ENCODE measurements at regions not wholly inside any gene's neighbourhood (a gene's known extent, or its start where the extent isn't known, plus 50 kb on each side); places are given as distances from the start of the nearest gene placed in this dataset.
"Not testable (repeated sequence)": the region's sequence is repeated elsewhere in the genome, so short reads cannot be mapped to it uniquely, and the experiment has no call there.

- DNase-seq = no peak
Measured at GRCh38 chr11:23570828-23571227, 710.6 kb upstream of the CCDC179 start.

GRCh38 chr11:23573429-23573828 lies 713.2 kb upstream of the CCDC179 start:
- no peak for DNase-seq

- DNase-seq = no peak
Measured at GRCh38 chr11:23574149-23574548, 713.9 kb upstream of the CCDC179 start.

- no peak for DNase-seq
Measured at GRCh38 chr11:23577296-23577695, 717.0 kb upstream of the CCDC179 start.

- no peak for DNase-seq
Measured at GRCh38 chr11:23585416-23586104, 725.3 kb upstream of the CCDC179 start.

GRCh38 chr11:23586173-23586572 lies 725.9 kb upstream of the CCDC179 start:
- no peak for DNase-seq

- DNase-seq = no peak
Measured at GRCh38 chr11:23590596-23591308, 730.5 kb upstream of the CCDC179 start.

- DNase-seq = no peak
Measured at GRCh38 chr11:23594755-23595154, 734.5 kb upstream of the CCDC179 start.

GRCh38 chr11:23604966-23605365 lies 744.7 kb upstream of the CCDC179 start:
- DNase-seq = no peak

GRCh38 chr11:23606191-23606590 lies 745.9 kb upstream of the CCDC179 start:
- DNase-seq = no peak

- no peak for DNase-seq
Measured at GRCh38 chr11:23611726-23612125, 751.5 kb upstream of the CCDC179 start.

- no peak for DNase-seq
Measured at GRCh38 chr11:23620617-23621016, 760.3 kb upstream of the CCDC179 start.

GRCh38 chr11:23632293-23632692 lies 772.0 kb upstream of the CCDC179 start:
- no peak for DNase-seq

- no peak for DNase-seq
Measured at GRCh38 chr11:23644443-23644842, 784.2 kb upstream of the CCDC179 start.

GRCh38 chr11:23652336-23652735 lies 792.1 kb upstream of the CCDC179 start:
- not testable (repeated sequence) for DNase-seq

GRCh38 chr11:23653071-23653675 lies 792.9 kb upstream of the CCDC179 start:
- DNase-seq = no peak

GRCh38 chr11:23668324-23668723 lies 808.0 kb upstream of the CCDC179 start:
- no peak for DNase-seq

GRCh38 chr11:23673366-23673765 lies 813.1 kb upstream of the CCDC179 start:
- no peak for DNase-seq

- DNase-seq = no peak
Measured at GRCh38 chr11:23674866-23675265, 814.6 kb upstream of the CCDC179 start.

- no peak for DNase-seq
Measured at GRCh38 chr11:23679041-23679440, 817.8 kb upstream of the LUZP2 start.

- no peak for DNase-seq
Measured at GRCh38 chr11:23679981-23680380, 816.9 kb upstream of the LUZP2 start.

GRCh38 chr11:23680488-23681230 lies 816.2 kb upstream of the LUZP2 start:
- DNase-seq = no peak

GRCh38 chr11:23684701-23685100 lies 812.2 kb upstream of the LUZP2 start:
- DNase-seq = no peak

- no peak for DNase-seq
Measured at GRCh38 chr11:23687991-23688390, 808.9 kb upstream of the LUZP2 start.

Data from SW 1271 (cell line).